ENCODE measurements at regions not wholly inside any gene's neighbourhood (a gene's known extent, or its start where the extent isn't known, plus 50 kb on each side); places are given as distances from the start of the nearest gene placed in this dataset.
"Not testable (repeated sequence)": the region's sequence is repeated elsewhere in the genome, so short reads cannot be mapped to it uniquely, and the experiment has no call there.

DNA sequence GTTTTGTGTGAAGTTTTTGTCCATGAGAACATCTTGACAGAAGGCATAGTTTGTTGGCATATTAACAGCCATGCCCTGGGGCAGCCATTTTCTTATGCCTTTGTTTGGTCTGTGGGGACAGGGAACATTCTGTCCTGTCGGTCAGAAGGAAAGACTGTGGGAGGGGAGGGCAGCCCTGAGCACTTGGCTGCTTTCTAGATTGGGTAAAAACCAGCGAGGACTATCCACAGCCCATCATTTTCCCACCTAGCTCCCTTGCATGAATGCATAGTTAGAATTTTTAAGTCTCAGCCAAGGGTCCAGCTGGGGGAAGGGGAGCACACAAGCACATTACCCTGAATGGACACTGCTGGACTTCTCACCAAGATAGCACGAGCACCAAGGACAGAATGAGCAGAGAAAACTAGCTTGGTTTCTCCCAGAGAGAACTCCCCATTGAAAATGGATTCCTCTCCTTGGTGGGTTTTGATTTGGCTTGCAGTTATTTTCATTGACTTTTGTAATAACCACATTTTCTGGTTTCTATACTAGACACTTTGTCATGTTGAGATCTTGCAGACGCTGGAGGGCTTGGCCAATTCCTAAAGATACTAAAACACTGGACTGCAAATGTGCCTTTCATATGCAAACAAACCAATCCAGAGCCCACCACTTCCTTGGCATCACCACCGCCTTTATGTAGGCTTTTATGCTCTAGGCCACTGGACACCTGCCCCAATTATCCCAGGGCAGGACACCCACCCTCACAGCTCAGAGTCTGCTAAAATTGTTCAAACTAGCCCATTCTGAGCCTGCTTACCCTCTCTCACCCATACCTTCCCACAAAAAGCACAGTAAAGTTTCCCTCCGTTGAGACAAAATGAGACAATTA is 129.9 kb downstream of the BOD1 start:
- peaks cover 20% of the 10 kb centered on the region for H3K27me3 Mint-ChIP-seq
- no peak overlapping the region for H3K27ac Mint-ChIP-seq
- no peaks in the 10 kb centered on the region for H3K4me1 Mint-ChIP-seq (ENCODE audit: unreplicated experiment)
- H3K36me3 Mint-ChIP-seq = no peaks in the 10 kb centered on the region
- no peak for DNase-seq (ENCODE audit: extremely low spot score, unreplicated experiment)
- H3K9me3 Mint-ChIP-seq = peaks cover 5% of the 10 kb centered on the region
- H3K4me3 Mint-ChIP-seq = no peak overlapping the region
- TF ChIP-seq, protein P1, sequence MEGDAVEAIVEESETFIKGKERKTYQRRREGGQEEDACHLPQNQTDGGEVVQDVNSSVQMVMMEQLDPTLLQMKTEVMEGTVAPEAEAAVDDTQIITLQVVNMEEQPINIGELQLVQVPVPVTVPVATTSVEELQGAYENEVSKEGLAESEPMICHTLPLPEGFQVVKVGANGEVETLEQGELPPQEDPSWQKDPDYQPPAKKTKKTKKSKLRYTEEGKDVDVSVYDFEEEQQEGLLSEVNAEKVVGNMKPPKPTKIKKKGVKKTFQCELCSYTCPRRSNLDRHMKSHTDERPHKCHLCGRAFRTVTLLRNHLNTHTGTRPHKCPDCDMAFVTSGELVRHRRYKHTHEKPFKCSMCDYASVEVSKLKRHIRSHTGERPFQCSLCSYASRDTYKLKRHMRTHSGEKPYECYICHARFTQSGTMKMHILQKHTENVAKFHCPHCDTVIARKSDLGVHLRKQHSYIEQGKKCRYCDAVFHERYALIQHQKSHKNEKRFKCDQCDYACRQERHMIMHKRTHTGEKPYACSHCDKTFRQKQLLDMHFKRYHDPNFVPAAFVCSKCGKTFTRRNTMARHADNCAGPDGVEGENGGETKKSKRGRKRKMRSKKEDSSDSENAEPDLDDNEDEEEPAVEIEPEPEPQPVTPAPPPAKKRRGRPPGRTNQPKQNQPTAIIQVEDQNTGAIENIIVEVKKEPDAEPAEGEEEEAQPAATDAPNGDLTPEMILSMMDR (conservative IDR thresholded peaks at IDR 0.05) = no peak

GRCh38 chr5:173484569-173484968 is 131.9 kb downstream of the BOD1 start:
- Mint-ChIP-seq H3K27ac (no peak overlapping the region), H3K4me3 (no peak overlapping the region), H3K27me3 (peaks cover 14% of the 10 kb centered on the region), H3K4me1 (ENCODE audit: unreplicated experiment) (no peaks in the 10 kb centered on the region), H3K36me3 (no peaks in the 10 kb centered on the region), H3K9me3 (peaks cover 5% of the 10 kb centered on the region)
- TF ChIP-seq, protein P1 (conservative IDR thresholded peaks at IDR 0.05) = no peak
- no peak for DNase-seq (ENCODE audit: extremely low spot score, unreplicated experiment)

- not testable (repeated sequence) for H3K36me3 Mint-ChIP-seq; H3K4me3 Mint-ChIP-seq; H3K4me1 Mint-ChIP-seq (ENCODE audit: unreplicated experiment); H3K9me3 Mint-ChIP-seq; DNase-seq (ENCODE audit: extremely low spot score, unreplicated experiment)
- Mint-ChIP-seq H3K27ac (peak overlapping the region; percentile 87), H3K27me3 (peaks cover 14% of the 10 kb centered on the region)
These were observed 132.9 kb downstream of the BOD1 start for GRCh38 chr5:173483599-173483998.

- Mint-ChIP-seq H3K27ac (peak overlapping the region; percentile 87), H3K27me3 (peaks cover 14% of the 10 kb centered on the region), H3K4me1 (ENCODE audit: unreplicated experiment) (no peaks in the 10 kb centered on the region), H3K36me3 (no peaks in the 10 kb centered on the region), H3K4me3 (no peak overlapping the region), H3K9me3 (peaks cover 5% of the 10 kb centered on the region)
- TF ChIP-seq, protein P1 (conservative IDR thresholded peaks at IDR 0.05) = no peak
- DNase-seq (ENCODE audit: extremely low spot score, unreplicated experiment) = no peak
These were observed 133.3 kb downstream of the BOD1 start for GRCh38 chr5:173483160-173483559.

- DNase-seq (ENCODE audit: extremely low spot score, unreplicated experiment) = no peak
- Mint-ChIP-seq H3K9me3 (no peaks in the 10 kb centered on the region), H3K4me3 (no peak overlapping the region), H3K27me3 (peaks cover 14% of the 10 kb centered on the region), H3K27ac (no peak overlapping the region), H3K4me1 (ENCODE audit: unreplicated experiment) (no peaks in the 10 kb centered on the region), H3K36me3 (no peaks in the 10 kb centered on the region)
- TF ChIP-seq, protein P1 (conservative IDR thresholded peaks at IDR 0.05) = no peak
These were observed 134.6 kb downstream of the BOD1 start for GRCh38 chr5:173481821-173482220.

- no peak overlapping the region for H3K4me3 Mint-ChIP-seq
- TF ChIP-seq, protein P1 (conservative IDR thresholded peaks at IDR 0.05) = no peak
- DNase-seq (ENCODE audit: extremely low spot score, unreplicated experiment) = no peak
- H3K27me3 Mint-ChIP-seq = peaks cover 15% of the 10 kb centered on the region
- H3K36me3 Mint-ChIP-seq = no peaks in the 10 kb centered on the region
- H3K9me3 Mint-ChIP-seq = no peaks in the 10 kb centered on the region
- H3K4me1 Mint-ChIP-seq (ENCODE audit: unreplicated experiment) = no peaks in the 10 kb centered on the region
- no peak overlapping the region for H3K27ac Mint-ChIP-seq
These were observed 135.6 kb downstream of the BOD1 start for GRCh38 chr5:173480896-173481295.

Data from type B pancreatic cell (in vitro differentiated cells).